Neural crest cell (in vitro differentiated cells): ENCODE measurements at regions not wholly inside any gene's neighbourhood (a gene's known extent, or its start where the extent isn't known, plus 50 kb on each side); places are given as distances from the start of the nearest gene placed in this dataset.

ENCODE experiments used
- DNase-seq: peaks from one replicate; pipeline ENCODE4 v3.0.0; 2021; ENCODE audit warnings: low read depth, mixed read lengths, low spot score
- H3K27ac Mint-ChIP-seq: one replicate; pipeline ENCODE4 v1.8.0; 2021; ENCODE audit warnings: mild to moderate bottlenecking, mixed read lengths; ENCODE audit not compliant: unreplicated experiment
- H3K27me3 Mint-ChIP-seq: 2 replicates; pipeline ENCODE4 v1.8.0; 2021; ENCODE audit warnings: low read depth, mild to moderate bottlenecking, mixed read lengths
- H3K36me3 Mint-ChIP-seq: 2 replicates; pipeline ENCODE4 v1.8.0; 2021; ENCODE audit warnings: low read depth, mild to moderate bottlenecking, mixed read lengths
- H3K4me1 Mint-ChIP-seq: 2 replicates; pipeline ENCODE4 v1.8.0; 2021; ENCODE audit warnings: mixed read lengths
- H3K4me3 Mint-ChIP-seq: one replicate; pipeline ENCODE4 v1.8.0; 2021; ENCODE audit warnings: mild to moderate bottlenecking, mixed read lengths
- H3K9me3 Mint-ChIP-seq: 2 replicates; pipeline ENCODE4 v1.8.0; 2021; ENCODE audit warnings: mixed read lengths
- TF ChIP-seq, protein P1 (sequence below): fragments of 200-600 bp; sonication (generic); conservative IDR thresholded peaks from 2 replicates; pipeline ENCODE4 v1.5.0; 2021; ENCODE audit warnings: antibody characterized with exemption, mild to moderate bottlenecking

DNA sequence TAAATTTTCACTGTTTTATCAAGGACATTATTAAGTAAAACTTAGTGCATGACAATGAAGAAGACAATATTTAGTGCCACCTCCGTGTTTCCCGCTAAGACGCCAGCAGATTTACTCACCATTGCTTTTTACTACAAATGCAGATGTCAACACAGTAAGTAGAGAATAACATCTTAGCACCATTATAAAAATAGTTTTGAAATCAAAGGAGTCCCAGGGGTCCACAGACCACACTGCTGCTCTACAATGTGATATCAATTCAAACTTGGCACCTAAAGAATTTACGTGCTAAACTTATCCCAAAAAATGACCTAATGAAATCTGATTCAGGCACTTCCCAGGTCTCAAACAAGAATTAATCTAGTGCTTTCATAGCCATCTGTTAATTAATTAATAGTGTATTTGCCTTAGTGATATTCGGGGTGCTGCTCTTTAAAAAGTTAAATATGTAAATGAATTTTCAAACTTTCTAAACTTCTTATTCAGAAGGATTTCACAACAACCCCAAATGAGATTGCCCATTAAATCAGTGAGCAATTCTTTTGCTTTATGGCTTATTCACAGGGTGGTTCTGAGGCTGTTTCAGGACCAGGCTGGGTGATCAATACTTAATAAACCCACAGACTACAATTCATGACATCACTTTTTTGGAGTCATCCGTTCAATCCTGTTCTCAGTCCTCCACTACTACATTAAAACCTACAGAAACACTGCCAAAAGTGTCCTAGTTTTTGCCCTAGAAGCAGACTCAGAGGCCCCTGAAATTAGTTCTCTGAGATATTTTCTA, 161.3 kb upstream of the LMNTD1 start:
- no peak overlapping the region for H3K27ac Mint-ChIP-seq
- peaks cover 3% of the 10 kb centered on the region for H3K9me3 Mint-ChIP-seq
- no peaks in the 10 kb centered on the region for H3K27me3 Mint-ChIP-seq
- no peaks in the 10 kb centered on the region for H3K4me1 Mint-ChIP-seq
- H3K4me3 Mint-ChIP-seq: no peak overlapping the region
- H3K36me3 Mint-ChIP-seq: no peaks in the 10 kb centered on the region
- no peak for DNase-seq
- TF ChIP-seq, protein P1, sequence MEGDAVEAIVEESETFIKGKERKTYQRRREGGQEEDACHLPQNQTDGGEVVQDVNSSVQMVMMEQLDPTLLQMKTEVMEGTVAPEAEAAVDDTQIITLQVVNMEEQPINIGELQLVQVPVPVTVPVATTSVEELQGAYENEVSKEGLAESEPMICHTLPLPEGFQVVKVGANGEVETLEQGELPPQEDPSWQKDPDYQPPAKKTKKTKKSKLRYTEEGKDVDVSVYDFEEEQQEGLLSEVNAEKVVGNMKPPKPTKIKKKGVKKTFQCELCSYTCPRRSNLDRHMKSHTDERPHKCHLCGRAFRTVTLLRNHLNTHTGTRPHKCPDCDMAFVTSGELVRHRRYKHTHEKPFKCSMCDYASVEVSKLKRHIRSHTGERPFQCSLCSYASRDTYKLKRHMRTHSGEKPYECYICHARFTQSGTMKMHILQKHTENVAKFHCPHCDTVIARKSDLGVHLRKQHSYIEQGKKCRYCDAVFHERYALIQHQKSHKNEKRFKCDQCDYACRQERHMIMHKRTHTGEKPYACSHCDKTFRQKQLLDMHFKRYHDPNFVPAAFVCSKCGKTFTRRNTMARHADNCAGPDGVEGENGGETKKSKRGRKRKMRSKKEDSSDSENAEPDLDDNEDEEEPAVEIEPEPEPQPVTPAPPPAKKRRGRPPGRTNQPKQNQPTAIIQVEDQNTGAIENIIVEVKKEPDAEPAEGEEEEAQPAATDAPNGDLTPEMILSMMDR: no peak

DNA sequence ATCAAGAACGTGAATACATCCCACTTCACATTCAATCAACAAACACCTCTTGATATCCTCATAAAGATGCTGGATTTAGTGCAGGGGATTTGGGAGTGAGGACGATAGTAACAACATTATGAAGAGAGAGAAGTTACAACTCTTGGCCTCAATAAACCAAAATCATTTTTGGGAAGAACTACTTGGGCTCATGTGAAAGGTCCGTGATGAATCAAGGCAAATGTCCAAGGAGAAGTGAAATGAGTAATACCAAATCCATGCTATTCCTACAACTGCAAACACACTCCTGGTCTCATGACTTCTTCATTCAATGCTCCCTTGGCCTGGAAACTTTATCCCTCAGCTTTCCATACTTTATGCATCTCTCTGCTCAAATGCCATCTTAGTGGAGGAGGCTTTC, 162.0 kb upstream of the LMNTD1 start:
- H3K4me3 Mint-ChIP-seq: no peak overlapping the region
- no peak overlapping the region for H3K27ac Mint-ChIP-seq
- DNase-seq: no peak
- TF ChIP-seq, protein P1: no peak
- H3K9me3 Mint-ChIP-seq: peaks cover 3% of the 10 kb centered on the region
- no peaks in the 10 kb centered on the region for H3K4me1 Mint-ChIP-seq
- H3K27me3 Mint-ChIP-seq: no peaks in the 10 kb centered on the region
- H3K36me3 Mint-ChIP-seq: no peaks in the 10 kb centered on the region

DNA sequence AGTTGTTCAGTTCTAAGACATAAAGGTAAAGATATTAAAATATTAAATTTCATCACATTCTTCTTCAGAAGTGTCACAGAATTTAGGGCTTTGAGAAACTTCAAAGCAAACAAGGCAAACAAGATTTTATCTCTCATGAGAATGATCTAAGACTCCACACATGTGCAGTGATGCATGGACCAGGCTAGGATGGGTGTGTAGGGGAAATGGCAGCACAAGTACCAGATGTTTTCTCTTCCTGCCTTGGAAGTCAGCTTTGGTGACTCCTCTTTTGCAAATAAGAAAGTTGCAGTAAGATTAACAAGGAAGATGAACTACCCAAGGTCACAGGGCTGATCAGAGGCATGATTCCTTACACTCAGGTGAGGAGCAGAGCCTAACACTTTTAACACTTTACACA, 163.8 kb upstream of the LMNTD1 start:
- TF ChIP-seq, protein P1: no peak
- Mint-ChIP-seq H3K4me3 (no peak overlapping the region), H3K9me3 (peaks cover 3% of the 10 kb centered on the region), H3K27ac (no peak overlapping the region), H3K36me3 (no peaks in the 10 kb centered on the region), H3K27me3 (no peaks in the 10 kb centered on the region), H3K4me1 (no peaks in the 10 kb centered on the region)
- DNase-seq: no peak

DNA sequence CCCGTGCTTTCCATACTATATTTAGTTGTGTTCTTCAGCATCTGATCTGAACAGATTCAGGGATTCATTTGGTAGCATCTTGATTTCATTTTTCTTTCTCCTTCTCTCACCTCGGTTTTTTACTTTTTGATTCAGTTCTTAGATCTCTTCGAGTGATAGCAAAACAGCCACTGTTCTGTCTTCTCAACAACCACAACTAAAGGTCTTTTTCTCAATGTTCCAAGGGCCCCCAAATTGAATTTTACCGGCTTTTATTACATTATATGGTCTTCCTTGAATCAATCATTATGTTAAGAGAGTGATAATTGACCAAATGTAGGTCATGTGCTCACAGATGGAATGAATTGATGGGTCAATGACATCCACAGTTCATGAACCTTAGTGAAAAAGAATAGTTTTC, 164.5 kb upstream of the LMNTD1 start:
- Mint-ChIP-seq H3K36me3 (no peaks in the 10 kb centered on the region), H3K4me3 (no peak overlapping the region), H3K4me1 (no peaks in the 10 kb centered on the region), H3K27ac (no peak overlapping the region), H3K27me3 (no peaks in the 10 kb centered on the region), H3K9me3 (peaks cover 3% of the 10 kb centered on the region)
- DNase-seq: no peak
- TF ChIP-seq, protein P1: no peak

DNA sequence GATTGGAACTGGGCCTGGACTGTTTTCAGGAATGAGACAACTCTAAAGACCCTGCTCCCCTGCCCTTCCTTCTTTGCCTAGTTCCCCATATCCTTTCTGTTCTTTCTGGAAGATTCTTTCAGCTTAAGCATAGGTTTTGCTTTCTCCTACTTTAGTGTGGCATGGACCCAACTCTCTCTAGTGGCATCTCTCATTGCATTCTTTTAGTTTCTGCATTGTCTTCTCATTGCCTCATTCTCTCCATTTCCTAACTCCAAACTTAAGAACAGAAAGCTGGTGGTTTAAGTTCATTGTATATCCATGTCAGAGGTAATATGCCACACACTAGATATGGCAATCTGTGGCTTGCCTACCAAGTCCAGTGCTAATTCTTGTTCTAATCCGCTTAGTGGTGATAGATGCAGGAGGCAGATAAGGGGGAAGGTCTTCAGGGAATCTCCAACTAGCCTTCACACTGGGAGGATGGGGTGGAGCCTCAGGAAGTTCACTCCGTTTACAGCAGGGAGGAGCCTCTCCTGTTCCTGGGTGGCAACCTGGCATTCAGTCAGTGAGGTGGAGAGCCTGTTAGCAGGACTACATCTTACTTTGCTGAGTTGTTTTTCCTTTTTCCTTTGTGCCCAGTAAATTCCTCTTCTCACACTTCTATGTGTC, 165.1 kb upstream of the LMNTD1 start:
- TF ChIP-seq, protein P1: no peak
- Mint-ChIP-seq H3K4me3 (no peak overlapping the region), H3K27ac (no peak overlapping the region), H3K36me3 (no peaks in the 10 kb centered on the region), H3K4me1 (no peaks in the 10 kb centered on the region), H3K9me3 (peaks cover 3% of the 10 kb centered on the region), H3K27me3 (no peaks in the 10 kb centered on the region)
- no peak for DNase-seq
